ENCODE measurements at regions not wholly inside any gene's neighbourhood (a gene's known extent, or its start where the extent isn't known, plus 50 kb on each side); places are given as distances from the start of the nearest gene placed in this dataset.

DNA sequence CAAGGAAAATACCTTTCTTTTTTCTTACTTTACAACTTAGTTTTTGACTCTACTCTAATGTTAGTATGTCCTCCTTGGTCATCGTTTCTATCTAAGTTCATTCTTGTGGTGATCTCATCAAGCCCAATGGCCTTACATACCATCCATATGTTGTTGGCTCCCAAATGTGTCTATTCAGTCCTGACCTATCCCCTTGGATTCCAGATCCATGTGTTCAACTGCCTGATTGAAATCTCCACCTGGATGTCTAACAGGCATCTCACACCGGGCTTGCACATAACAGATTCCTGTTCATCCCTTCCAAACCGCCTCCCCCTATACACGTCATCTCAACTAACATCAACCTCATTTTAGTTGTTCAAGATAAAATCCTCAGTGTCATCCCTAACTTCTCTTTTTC lies 382.6 kb downstream of the SOX2 start:
- no peak for TF ChIP-seq POLR2A (IDR thresholded peaks at IDR 0.05)
- TF ChIP-seq, protein P1, sequence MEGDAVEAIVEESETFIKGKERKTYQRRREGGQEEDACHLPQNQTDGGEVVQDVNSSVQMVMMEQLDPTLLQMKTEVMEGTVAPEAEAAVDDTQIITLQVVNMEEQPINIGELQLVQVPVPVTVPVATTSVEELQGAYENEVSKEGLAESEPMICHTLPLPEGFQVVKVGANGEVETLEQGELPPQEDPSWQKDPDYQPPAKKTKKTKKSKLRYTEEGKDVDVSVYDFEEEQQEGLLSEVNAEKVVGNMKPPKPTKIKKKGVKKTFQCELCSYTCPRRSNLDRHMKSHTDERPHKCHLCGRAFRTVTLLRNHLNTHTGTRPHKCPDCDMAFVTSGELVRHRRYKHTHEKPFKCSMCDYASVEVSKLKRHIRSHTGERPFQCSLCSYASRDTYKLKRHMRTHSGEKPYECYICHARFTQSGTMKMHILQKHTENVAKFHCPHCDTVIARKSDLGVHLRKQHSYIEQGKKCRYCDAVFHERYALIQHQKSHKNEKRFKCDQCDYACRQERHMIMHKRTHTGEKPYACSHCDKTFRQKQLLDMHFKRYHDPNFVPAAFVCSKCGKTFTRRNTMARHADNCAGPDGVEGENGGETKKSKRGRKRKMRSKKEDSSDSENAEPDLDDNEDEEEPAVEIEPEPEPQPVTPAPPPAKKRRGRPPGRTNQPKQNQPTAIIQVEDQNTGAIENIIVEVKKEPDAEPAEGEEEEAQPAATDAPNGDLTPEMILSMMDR (IDR thresholded peaks at IDR 0.05) = no peak

All from testis (tissue), 2 donors.